SK-N-SH (cell line): ENCODE measurements at regions not wholly inside any gene's neighbourhood (a gene's known extent, or its start where the extent isn't known, plus 50 kb on each side); places are given as distances from the start of the nearest gene placed in this dataset.

Experiments
- CTCF ChIA-PET: fragments of 300-600, 350-600 bp; formaldehyde crosslinking; extraction: SDS; loops from one replicate; lab custom pipeline; 2021; lab: Yijun Ruan, JAX
- POLR2A ChIA-PET: fragments of 350-600 bp; sonication (Branson Sonifier 250); formaldehyde crosslinking; extraction: SDS; loops from one replicate; lab custom pipeline; 2020; ENCODE audit warnings: antibody characterized with exemption, inconsistent platforms; lab: Yijun Ruan, JAX
- DNase-seq: peaks from one replicate; pipeline ENCODE4 v3.0.0; 2012
- H2AFZ ChIP-seq: fragments of 200-600 bp; sonication (generic); 2 replicates; pipeline ENCODE4 v1.8.1; 2016; ENCODE audit warnings: antibody characterized with exemption, mild to moderate bottlenecking, low read depth
- H3F3A ChIP-seq: fragments of 200-600 bp; sonication (generic); replicated peaks from 2 replicates; pipeline ENCODE3; 2016; ENCODE audit warnings: antibody characterized with exemption, mild to moderate bottlenecking; ENCODE audit not compliant: insufficient read depth
- H3K27ac ChIP-seq, 2 experiments: fragments of 200-500 bp in 1 of 2; fragments of 200-600 bp in 1 of 2; sonication (Bioruptor generic) in 1 of 2; sonication (generic), shearing (Covaris generic) in 1 of 2; 2 replicates each; pipeline versions ENCODE4 v1.5.1 to v1.6.1; 2014 to 2016; ENCODE audit warnings: low read depth in 2 of 2, inconsistent platforms in 1 of 2, low read length in 1 of 2, mild to moderate bottlenecking in 1 of 2, mixed read lengths in 1 of 2
- H3K27me3 ChIP-seq: fragments of 200-600 bp; sonication (generic), shearing (Covaris generic); 2 replicates; pipeline ENCODE4 v1.6.1; 2016; ENCODE audit warnings: mixed run types; ENCODE audit not compliant: insufficient read depth
- H3K36me3 ChIP-seq, 2 experiments: fragments of 200-500 bp in 1 of 2; fragments of 200-600 bp in 1 of 2; sonication (Bioruptor generic) in 1 of 2; sonication (generic) in 1 of 2; replicated peaks in 1 of 2; 2 replicates each; pipeline versions ENCODE3 to v1.5.1; 2014 to 2016; ENCODE audit warnings: low read length in 1 of 2, mild to moderate bottlenecking in 1 of 2; ENCODE audit not compliant: insufficient read depth in 2 of 2, control insufficient read depth in 1 of 2
- H3K4me1 ChIP-seq, 2 experiments: fragments of 200-500 bp in 1 of 2; fragments of 200-600 bp in 1 of 2; sonication (Bioruptor generic) in 1 of 2; sonication (generic), shearing (Covaris generic) in 1 of 2; 2 replicates each; pipeline versions ENCODE4 v1.5.1 to v1.6.1; 2014 to 2016; ENCODE audit warnings: low read depth in 1 of 2, low read length in 1 of 2, mixed run types in 1 of 2; ENCODE audit not compliant: insufficient read depth in 2 of 2, control insufficient read depth in 1 of 2
- H3K4me2 ChIP-seq: fragments of 200-600 bp; sonication (generic), shearing (Covaris generic); 2 replicates; pipeline ENCODE4 v1.6.1; 2017; ENCODE audit warnings: mixed run types
- H3K4me3 ChIP-seq, 2 experiments: fragments of 200-500 bp in 1 of 2; fragments of 200-600 bp in 1 of 2; sonication (Bioruptor generic) in 1 of 2; sonication (generic), shearing (Covaris generic) in 1 of 2; 2 replicates each; pipeline versions ENCODE4 v1.5.1 to v1.8.1; 2014 to 2016; ENCODE audit warnings: low read depth in 2 of 2, inconsistent platforms in 1 of 2, low read length in 1 of 2, mild to moderate bottlenecking in 1 of 2, mixed read lengths in 1 of 2, moderate library complexity in 1 of 2
- H3K79me2 ChIP-seq: fragments of 200-600 bp; sonication (generic); 2 replicates; pipeline ENCODE4 v1.8.1; 2017; ENCODE audit warnings: mild to moderate bottlenecking; ENCODE audit not compliant: insufficient read depth
- H3K9ac ChIP-seq: fragments of 200-600 bp; sonication (generic); 2 replicates; pipeline ENCODE4 v1.6.1; 2017; ENCODE audit warnings: mixed run types
- H3K9me2 ChIP-seq: fragments of 200-600 bp; sonication (generic); 2 replicates; pipeline ENCODE4 v1.6.1; 2017; ENCODE audit warnings: mixed run types
- H3K9me3 ChIP-seq: fragments of 200-600 bp; sonication (generic); 2 replicates; pipeline ENCODE4 v1.6.1; 2017; ENCODE audit warnings: mixed run types, mild to moderate bottlenecking, moderate library complexity
- H4K20me1 ChIP-seq: fragments of 200-600 bp; sonication (generic); 2 replicates; pipeline ENCODE4 v1.6.1; 2017; ENCODE audit warnings: mild to moderate bottlenecking, mixed run types; ENCODE audit not compliant: insufficient read depth
- CHD2 ChIP-seq: fragments of 150-350 bp; IDR thresholded peaks from 2 replicates; pipeline ENCODE4 v1.6.1; 2018; ENCODE audit warnings: low read length; ENCODE audit not compliant: partially characterized antibody
- ELF1 ChIP-seq: IDR thresholded peaks from 2 replicates; pipeline ENCODE4 v1.4.0; 2012
- FOSL2 ChIP-seq: IDR thresholded peaks from 2 replicates; pipeline ENCODE4 v1.4.0; 2012; ENCODE audit warnings: low read depth, mild to moderate bottlenecking, moderate library complexity, borderline replicate concordance
- FOXM1 ChIP-seq: IDR thresholded peaks from 2 replicates; pipeline ENCODE4 v1.4.0; 2012; ENCODE audit warnings: low read depth, mild to moderate bottlenecking
- GABPA ChIP-seq: IDR thresholded peaks from 2 replicates; pipeline ENCODE4 v1.4.0; 2012; ENCODE audit warnings: low read depth, mild to moderate bottlenecking
- GATA2 ChIP-seq: sonication (generic); formaldehyde crosslinking; IDR thresholded peaks from 2 replicates; pipeline ENCODE4 v1.5.0; 2020; ENCODE audit warnings: mild to moderate bottlenecking, missing genetic modification reagents
- NFIC ChIP-seq: IDR thresholded peaks from 2 replicates; pipeline ENCODE4 v1.4.0; 2012; ENCODE audit warnings: borderline replicate concordance
- NRF1 ChIP-seq: IDR thresholded peaks from 2 replicates; pipeline ENCODE4 v1.6.1; 2012; ENCODE audit warnings: low read depth, mild to moderate bottlenecking, low read length
- RCOR1 ChIP-seq: fragments of 150-350 bp; IDR thresholded peaks from 2 replicates; pipeline ENCODE4 v1.6.1; 2017; ENCODE audit warnings: antibody characterized with exemption, low read length
- RFX5 ChIP-seq: IDR thresholded peaks from 2 replicates; pipeline ENCODE4 v1.6.1; 2012; ENCODE audit warnings: mild to moderate bottlenecking, improper control_type of control experiment, low read length
- RXRA ChIP-seq: IDR thresholded peaks from 2 replicates; pipeline ENCODE4 v1.4.0; 2012; ENCODE audit warnings: low read depth, mild to moderate bottlenecking, borderline replicate concordance
- SMC3 ChIP-seq: IDR thresholded peaks from 2 replicates; pipeline ENCODE4 v1.6.1; 2012; ENCODE audit warnings: low read depth, low read length, improper control_type of control experiment
- TEAD4 ChIP-seq: IDR thresholded peaks from 2 replicates; pipeline ENCODE4 v1.4.0; 2012; ENCODE audit warnings: mild to moderate bottlenecking, borderline replicate concordance; ENCODE audit not compliant: insufficient read depth
- WGBS: methylation state at CpG from one replicate; pipeline ENCODE4 v1.1.6; 2017; ENCODE audit warnings: low lambda C conversion rate; 5-methylcytosine and 5-hydroxymethylcytosine counted together
- TF ChIP-seq, protein P1 (sequence below): fragments of 150-350 bp; IDR thresholded peaks from 2 replicates; pipeline ENCODE4 v1.6.1; 2016; ENCODE audit warnings: mild to moderate bottlenecking, low read depth, low read length
- TF ChIP-seq, protein P2 (sequence below): fragments of 200-600 bp; sonication (generic); IDR thresholded peaks from 2 replicates; pipeline ENCODE4 v1.6.1; 2017; ENCODE audit warnings: antibody characterized with exemption, mild to moderate bottlenecking, moderate library complexity
- TF ChIP-seq, protein P3 (sequence below): IDR thresholded peaks from 2 replicates; pipeline ENCODE4 v1.4.0; 2012; ENCODE audit warnings: low read depth, borderline replicate concordance

DNA sequence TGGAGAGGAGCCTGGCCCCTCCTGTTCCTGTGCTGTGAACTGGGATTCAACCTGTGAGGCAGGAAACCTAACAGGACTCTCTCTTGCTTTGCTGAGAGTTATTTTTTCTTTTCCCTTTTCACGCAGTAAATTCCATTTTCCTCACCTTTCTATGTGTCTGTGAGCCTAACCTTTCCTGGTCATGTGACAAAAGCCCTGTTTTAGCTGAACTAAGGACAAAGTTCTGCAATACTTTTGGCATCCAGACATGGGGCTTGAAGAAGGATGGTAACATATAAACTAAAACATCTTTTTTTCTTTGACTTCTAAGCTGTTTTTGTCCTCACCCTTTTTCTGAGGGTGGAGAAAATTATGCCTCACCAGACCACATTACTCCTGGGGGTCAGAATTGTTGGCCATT lies 368.5 kb downstream of the HTR1B start:
- H3K27ac ChIP-seq = no peak overlapping the region
- TF ChIP-seq GABPA = no peak
- TF ChIP-seq, protein P1, sequence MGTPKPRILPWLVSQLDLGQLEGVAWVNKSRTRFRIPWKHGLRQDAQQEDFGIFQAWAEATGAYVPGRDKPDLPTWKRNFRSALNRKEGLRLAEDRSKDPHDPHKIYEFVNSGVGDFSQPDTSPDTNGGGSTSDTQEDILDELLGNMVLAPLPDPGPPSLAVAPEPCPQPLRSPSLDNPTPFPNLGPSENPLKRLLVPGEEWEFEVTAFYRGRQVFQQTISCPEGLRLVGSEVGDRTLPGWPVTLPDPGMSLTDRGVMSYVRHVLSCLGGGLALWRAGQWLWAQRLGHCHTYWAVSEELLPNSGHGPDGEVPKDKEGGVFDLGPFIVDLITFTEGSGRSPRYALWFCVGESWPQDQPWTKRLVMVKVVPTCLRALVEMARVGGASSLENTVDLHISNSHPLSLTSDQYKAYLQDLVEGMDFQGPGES = no peak
- TF ChIP-seq NRF1 = no peak
- TF ChIP-seq ELF1 = no peak
- TF ChIP-seq FOXM1 = no peak
- TF ChIP-seq FOSL2 = no peak
- no peak for TF ChIP-seq RFX5
- no peak for TF ChIP-seq NFIC
- TF ChIP-seq SMC3 = no peak
- TF ChIP-seq, protein P2, sequence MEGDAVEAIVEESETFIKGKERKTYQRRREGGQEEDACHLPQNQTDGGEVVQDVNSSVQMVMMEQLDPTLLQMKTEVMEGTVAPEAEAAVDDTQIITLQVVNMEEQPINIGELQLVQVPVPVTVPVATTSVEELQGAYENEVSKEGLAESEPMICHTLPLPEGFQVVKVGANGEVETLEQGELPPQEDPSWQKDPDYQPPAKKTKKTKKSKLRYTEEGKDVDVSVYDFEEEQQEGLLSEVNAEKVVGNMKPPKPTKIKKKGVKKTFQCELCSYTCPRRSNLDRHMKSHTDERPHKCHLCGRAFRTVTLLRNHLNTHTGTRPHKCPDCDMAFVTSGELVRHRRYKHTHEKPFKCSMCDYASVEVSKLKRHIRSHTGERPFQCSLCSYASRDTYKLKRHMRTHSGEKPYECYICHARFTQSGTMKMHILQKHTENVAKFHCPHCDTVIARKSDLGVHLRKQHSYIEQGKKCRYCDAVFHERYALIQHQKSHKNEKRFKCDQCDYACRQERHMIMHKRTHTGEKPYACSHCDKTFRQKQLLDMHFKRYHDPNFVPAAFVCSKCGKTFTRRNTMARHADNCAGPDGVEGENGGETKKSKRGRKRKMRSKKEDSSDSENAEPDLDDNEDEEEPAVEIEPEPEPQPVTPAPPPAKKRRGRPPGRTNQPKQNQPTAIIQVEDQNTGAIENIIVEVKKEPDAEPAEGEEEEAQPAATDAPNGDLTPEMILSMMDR = no peak
- TF ChIP-seq RXRA = no peak
- no peak for TF ChIP-seq GATA2 (CRISPR knock-in tag)
- TF ChIP-seq RCOR1 = no peak
- TF ChIP-seq TEAD4 = no peak
- TF ChIP-seq CHD2 = no peak
- H3K4me1 ChIP-seq = no peaks in the 10 kb centered on the region
- H4K20me1 ChIP-seq = no peaks in the 10 kb centered on the region
- POLR2A ChIA-PET = no interaction called here
- 11% methylated on average over 1 of the region's 1 CpG for WGBS
- no peak overlapping the region for H2AFZ ChIP-seq
- no peak overlapping the region for H3K4me2 ChIP-seq
- no peak overlapping the region for H3K4me3 ChIP-seq
- H3K9ac ChIP-seq = no peak overlapping the region
- DNase-seq = no peak
- CTCF ChIA-PET = no interaction called here
- no peaks in the 10 kb centered on the region for H3K36me3 ChIP-seq
- no peaks in the 10 kb centered on the region; the same call in 1 of the 2 replicates for H3K27me3 ChIP-seq
- H3F3A ChIP-seq = no peaks in the 10 kb centered on the region
- no peaks in the 10 kb centered on the region for H3K79me2 ChIP-seq
- H3K9me3 ChIP-seq = no peaks in the 10 kb centered on the region
- H3K9me2 ChIP-seq = no peaks in the 10 kb centered on the region

DNA sequence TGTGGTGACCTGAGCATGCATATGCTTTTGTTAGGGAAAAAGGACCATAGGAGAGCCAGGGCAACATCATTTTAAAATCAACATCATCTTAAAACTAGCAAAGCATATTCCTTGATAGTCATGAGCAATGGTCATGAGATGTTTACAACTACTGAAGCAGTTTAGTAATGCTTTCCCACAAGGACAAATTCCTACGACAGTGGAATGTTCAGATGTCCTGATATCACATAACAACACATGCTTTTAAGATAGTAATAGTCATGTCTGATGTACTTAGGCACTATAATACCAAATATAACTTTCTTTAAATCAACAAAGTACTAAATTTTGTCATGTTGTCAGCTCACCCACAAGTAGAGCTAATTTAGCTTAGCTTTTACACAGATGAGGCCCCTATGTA lies 370.3 kb downstream of the HTR1B start:
- H3K79me2 ChIP-seq = no peaks in the 10 kb centered on the region
- ChIA-PET CTCF (no interaction called here), POLR2A (no interaction called here)
- no peak overlapping the region for H3K27ac ChIP-seq
- H3K27me3 ChIP-seq = no peaks in the 10 kb centered on the region
- H3K4me2 ChIP-seq = no peak overlapping the region
- no peaks in the 10 kb centered on the region for H4K20me1 ChIP-seq
- H3K9ac ChIP-seq = no peak overlapping the region
- H3K9me2 ChIP-seq = no peaks in the 10 kb centered on the region
- no peak for DNase-seq
- TF ChIP-seq, protein P3, sequence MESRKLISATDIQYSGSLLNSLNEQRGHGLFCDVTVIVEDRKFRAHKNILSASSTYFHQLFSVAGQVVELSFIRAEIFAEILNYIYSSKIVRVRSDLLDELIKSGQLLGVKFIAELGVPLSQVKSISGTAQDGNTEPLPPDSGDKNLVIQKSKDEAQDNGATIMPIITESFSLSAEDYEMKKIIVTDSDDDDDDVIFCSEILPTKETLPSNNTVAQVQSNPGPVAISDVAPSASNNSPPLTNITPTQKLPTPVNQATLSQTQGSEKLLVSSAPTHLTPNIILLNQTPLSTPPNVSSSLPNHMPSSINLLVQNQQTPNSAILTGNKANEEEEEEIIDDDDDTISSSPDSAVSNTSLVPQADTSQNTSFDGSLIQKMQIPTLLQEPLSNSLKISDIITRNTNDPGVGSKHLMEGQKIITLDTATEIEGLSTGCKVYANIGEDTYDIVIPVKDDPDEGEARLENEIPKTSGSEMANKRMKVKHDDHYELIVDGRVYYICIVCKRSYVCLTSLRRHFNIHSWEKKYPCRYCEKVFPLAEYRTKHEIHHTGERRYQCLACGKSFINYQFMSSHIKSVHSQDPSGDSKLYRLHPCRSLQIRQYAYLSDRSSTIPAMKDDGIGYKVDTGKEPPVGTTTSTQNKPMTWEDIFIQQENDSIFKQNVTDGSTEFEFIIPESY = no peak
- H3K4me3 ChIP-seq = no peak overlapping the region
- H3K36me3 ChIP-seq = no peaks in the 10 kb centered on the region
- no peaks in the 10 kb centered on the region for H3K4me1 ChIP-seq
- H3K9me3 ChIP-seq = no peaks in the 10 kb centered on the region
- H3F3A ChIP-seq = no peaks in the 10 kb centered on the region
- H2AFZ ChIP-seq = no peak overlapping the region
- WGBS = 0% methylated on average over 1 of the region's 1 CpG
